ENCODE measurements at regions not wholly inside any gene's neighbourhood (a gene's known extent, or its start where the extent isn't known, plus 50 kb on each side); places are given as distances from the start of the nearest gene placed in this dataset.
"Not testable (repeated sequence)": the region's sequence is repeated elsewhere in the genome, so short reads cannot be mapped to it uniquely, and the experiment has no call there.

GRCh38 chr2:122085672-122086071 lies 330.2 kb downstream of the TSN start:
- not testable (repeated sequence) for TF ChIP-seq CTCF (IDR thresholded peaks at IDR 0.05; ENCODE audit: low read depth, low read length); EZH2phosphoT487 (IDR thresholded peaks at IDR 0.05; ENCODE audit: low read depth)

All from OCI-LY3 (cell line).